Panc1 (cell line): ENCODE measurements at regions not wholly inside any gene's neighbourhood (a gene's known extent, or its start where the extent isn't known, plus 50 kb on each side); places are given as distances from the start of the nearest gene placed in this dataset.
"Not testable (repeated sequence)": the region's sequence is repeated elsewhere in the genome, so short reads cannot be mapped to it uniquely, and the experiment has no call there.

Experiments used
- ATAC-seq: fragments of 200-7000 bp; cut with Tn5 transposase; 2 replicates; pipeline ENCODE4 v1.9.1; 2020; ENCODE audit warnings: mild to moderate bottlenecking, moderate library complexity
- BruUV-seq: library from RNA; stranded (reverse); fragments of 400-500 nt; replicated peaks from 2 replicates; lab custom pipeline; 2021; lab: Mats Ljungman, UMichigan
- CTCF ChIA-PET: fragments of 300-600 bp; sonication (Branson Sonifier 250); formaldehyde crosslinking; loops from one replicate; lab custom pipeline; 2022; ENCODE audit warnings: antibody characterized with exemption; lab: Charles Lee
- POLR2A ChIA-PET: fragments of 300-600 bp; sonication (Branson Sonifier 250); formaldehyde crosslinking; loops from one replicate; lab custom pipeline; 2022; ENCODE audit warnings: antibody characterized with exemption; lab: Charles Lee
- DNase-seq: peaks from one replicate; pipeline ENCODE4 v3.0.0-alpha.2; 2010; ENCODE audit warnings: low read depth, low spot score
- H3K27ac ChIP-seq: 2 replicates; pipeline ENCODE4 v1.5.1; 2011; ENCODE audit warnings: mild to moderate bottlenecking, low read length, inconsistent platforms
- H3K27me3 ChIP-seq: fragments of 200-500 bp; sonication (Bioruptor generic); 2 replicates; pipeline ENCODE4 v1.6.0; 2014; ENCODE audit warnings: low read length, inconsistent platforms; ENCODE audit not compliant: control insufficient read depth, insufficient read depth
- H3K36me3 ChIP-seq: fragments of 200-500 bp; sonication (Bioruptor generic); 2 replicates; pipeline ENCODE4 v1.5.1; 2014; ENCODE audit warnings: inconsistent platforms, mild to moderate bottlenecking, low read length, moderate library complexity; ENCODE audit not compliant: control insufficient read depth, insufficient read depth
- H3K4me1 ChIP-seq: 2 replicates; pipeline ENCODE4 v1.5.1; 2011; ENCODE audit warnings: inconsistent platforms, mild to moderate bottlenecking, low read length, moderate library complexity; ENCODE audit not compliant: control insufficient read depth, insufficient read depth
- H3K4me3 ChIP-seq, 2 experiments: 2 replicates each; pipeline ENCODE4 v1.5.1; 2011 to 2012; ENCODE audit warnings: low read depth in 2 of 2, low read length in 2 of 2, mild to moderate bottlenecking in 2 of 2, inconsistent platforms in 1 of 2, moderate library complexity in 1 of 2
- H3K9me3 ChIP-seq: fragments of 200-500 bp; sonication (Bioruptor generic); 2 replicates; pipeline ENCODE4 v1.5.1; 2014; ENCODE audit warnings: low read depth, mild to moderate bottlenecking, inconsistent platforms, low read length, moderate library complexity; ENCODE audit not compliant: control insufficient read depth, insufficient read depth
- CTCF ChIP-seq: fragments of 450-650 bp; IDR thresholded peaks from 2 replicates; pipeline ENCODE4 v1.5.1; 2017; ENCODE audit warnings: mild to moderate bottlenecking
- POLR2AphosphoS5 ChIP-seq: IDR thresholded peaks from 2 replicates; pipeline ENCODE4 v1.6.1; 2012; ENCODE audit warnings: mild to moderate bottlenecking, low read depth, low read length, moderate library complexity
- REST ChIP-seq, 2 experiments: IDR thresholded peaks; 2 replicates each; pipeline ENCODE4 v1.6.1; 2011 to 2012; ENCODE audit warnings: low read depth in 2 of 2, control low read depth in 1 of 2, low read length in 1 of 2, mild to moderate bottlenecking in 1 of 2, moderate library complexity in 1 of 2; ENCODE audit not compliant: insufficient read depth in 1 of 2
- SIN3A ChIP-seq: IDR thresholded peaks from 2 replicates; pipeline ENCODE4 v1.6.1; 2012; ENCODE audit warnings: low read depth, mild to moderate bottlenecking, low read length, moderate library complexity, borderline replicate concordance; ENCODE audit not compliant: insufficient read depth
- TCF7L2 ChIP-seq: IDR thresholded peaks from 2 replicates; pipeline ENCODE4 v1.6.1; 2011; ENCODE audit warnings: mild to moderate bottlenecking, low read depth, low read length, inconsistent platforms
- in situ Hi-C: cut with HindIII; loops from 2 replicates; pipeline ENCODE4 v1.10.0; 2016; ENCODE audit warnings: low sequenced_read_pairs, low pct_unique_long_range_greater_than_20kb
- intact Hi-C: fragments of 100-400 bp; cut with micrococcal nuclease; formaldehyde crosslinking; loops from one replicate; pipeline ENCODE4 v1.10.0; 2022; ENCODE audit not compliant: unreplicated experiment

GRCh38 chr10:33772370-33773252, 438.1 kb upstream of the NRP1 start:
- in situ Hi-C loops (no loop called here), intact Hi-C loops (no loop called here)
- no peak for ATAC-seq
- Histone ChIP-seq H3K4me1 (no peaks in the 10 kb centered on the region), H3K9me3 (no peaks in the 10 kb centered on the region), H3K27ac (no peak overlapping the region), H3K27me3 (no peaks in the 10 kb centered on the region), H3K4me3 (no peak overlapping the region), H3K36me3 (no peaks in the 10 kb centered on the region)
- CTCF ChIA-PET = no interaction called here
- BruUV-seq = no TSS peak
- no peak for DNase-seq
- no peak for TF ChIP-seq POLR2AphosphoS5
- TF ChIP-seq TCF7L2 = no peak
- no peak for TF ChIP-seq SIN3A
- TF ChIP-seq CTCF = no peak
- TF ChIP-seq REST (IDR thresholded peaks at IDR 0.05; ENCODE audit: insufficient read depth in 1 of 2, low read depth in 2 of 2, low read length in 1 of 2) = no peak
- POLR2A ChIA-PET = interaction anchor here (0.6 kb wide), 1 partner anchor 275 kb away, joined by 4 read pairs; no protein-coding TSS in a partner anchor

- BruUV-seq, H3K36me3 ChIP-seq, CTCF ChIA-PET, DNase-seq, intact Hi-C loops, H3K9me3 ChIP-seq, in situ Hi-C loops, H3K4me1 ChIP-seq, H3K27me3 ChIP-seq, H3K27ac ChIP-seq, ATAC-seq, H3K4me3 ChIP-seq: not testable (repeated sequence)
- POLR2A ChIA-PET = interaction anchor here (0.6 kb wide), 1 partner anchor 274 kb away, joined by 4 read pairs; no protein-coding TSS in a partner anchor
Observed at GRCh38 chr10:33771856-33772255, 437.4 kb upstream of the NRP1 start.

GRCh38 chr10:33764694-33765185, 430.3 kb upstream of the NRP1 start:
- BruUV-seq = no TSS peak
- POLR2A ChIA-PET = no interaction called here
- ATAC-seq = no peak
- H3K4me1 ChIP-seq = no peaks in the 10 kb centered on the region
- no peak overlapping the region for H3K27ac ChIP-seq
- H3K9me3 ChIP-seq = no peaks in the 10 kb centered on the region
- in situ Hi-C loops (no loop called here), intact Hi-C loops (no loop called here)
- DNase-seq = no peak
- CTCF ChIA-PET = no interaction called here
- TF ChIP-seq POLR2AphosphoS5 (no peak), TCF7L2 (no peak), CTCF (no peak), REST (IDR thresholded peaks at IDR 0.05; ENCODE audit: insufficient read depth in 1 of 2, low read depth in 2 of 2, low read length in 1 of 2) (no peak), SIN3A (no peak)
- H3K4me3 ChIP-seq = no peak overlapping the region
- H3K36me3 ChIP-seq = no peaks in the 10 kb centered on the region
- no peaks in the 10 kb centered on the region for H3K27me3 ChIP-seq
